ENCODE measurements at regions not wholly inside any gene's neighbourhood (a gene's known extent, or its start where the extent isn't known, plus 50 kb on each side); places are given as distances from the start of the nearest gene placed in this dataset.

- Histone ChIP-seq H3K9me3 (ENCODE audit: insufficient read depth, low read length) (no peaks in the 10 kb centered on the region), H3K79me2 (ENCODE audit: insufficient read depth, low read length) (no peaks in the 10 kb centered on the region)
These were observed 428.6 kb upstream of the AMOT start for GRCh38 chrX:113269203-113269602.

GRCh38 chrX:113260474-113260873 lies 419.8 kb upstream of the AMOT start:
- Histone ChIP-seq H2AFZ (ENCODE audit: low read depth, low read length, severe bottlenecking) (no peak overlapping the region), H3F3A (ENCODE audit: insufficient read depth) (no peaks in the 10 kb centered on the region), H3K9me2 (replicated peaks; ENCODE audit: insufficient read depth, low read length) (no peaks in the 10 kb centered on the region), H3K27me3 (ENCODE audit: low read length) (no peaks in the 10 kb centered on the region), H3K4me3 (ENCODE audit: insufficient read depth, low read length, poor library complexity, severe bottlenecking) (no peak overlapping the region), H3K27ac (ENCODE audit: low read depth, low read length) (no peak overlapping the region), H3K79me2 (ENCODE audit: insufficient read depth, low read length) (no peaks in the 10 kb centered on the region), H3K9ac (ENCODE audit: low read length) (no peak overlapping the region), H3K36me3 (ENCODE audit: low read length) (no peaks in the 10 kb centered on the region), H3K4me2 (ENCODE audit: low read depth, low read length, poor library complexity, severe bottlenecking) (no peak overlapping the region), H3K9me3 (ENCODE audit: insufficient read depth, low read length) (no peaks in the 10 kb centered on the region), H4K20me1 (ENCODE audit: low read depth, low read length) (no peaks in the 10 kb centered on the region)
- no peak for TF ChIP-seq CTCF (IDR thresholded peaks at IDR 0.05; ENCODE audit: insufficient read depth, low read length, poor library complexity, severe bottlenecking)
- TF ChIP-seq EZH2phosphoT487 (conservative IDR thresholded peaks at IDR 0.05; ENCODE audit: low read length), result no peak

More at GRCh38 chrX:113269203-113269602, 428.6 kb upstream of the AMOT start:
- no peak overlapping the region for H3K9ac ChIP-seq (ENCODE audit: low read length)
- TF ChIP-seq CTCF (IDR thresholded peaks at IDR 0.05; ENCODE audit: insufficient read depth, low read length, poor library complexity, severe bottlenecking) (no peak), EZH2phosphoT487 (conservative IDR thresholded peaks at IDR 0.05; ENCODE audit: low read length) (no peak)
- no peak overlapping the region for H3K4me2 ChIP-seq (ENCODE audit: low read depth, low read length, poor library complexity, severe bottlenecking)
- H3K9me2 ChIP-seq (replicated peaks; ENCODE audit: insufficient read depth, low read length), result no peaks in the 10 kb centered on the region
- H3K27me3 ChIP-seq (ENCODE audit: low read length), result no peaks in the 10 kb centered on the region
- no peak overlapping the region for H3K4me3 ChIP-seq (ENCODE audit: insufficient read depth, low read length, poor library complexity, severe bottlenecking)
- no peaks in the 10 kb centered on the region for H3F3A ChIP-seq (ENCODE audit: insufficient read depth)
- no peak overlapping the region for H2AFZ ChIP-seq (ENCODE audit: low read depth, low read length, severe bottlenecking)
- no peak overlapping the region for H3K27ac ChIP-seq (ENCODE audit: low read depth, low read length)
- H3K36me3 ChIP-seq (ENCODE audit: low read length), result no peaks in the 10 kb centered on the region
- no peaks in the 10 kb centered on the region for H4K20me1 ChIP-seq (ENCODE audit: low read depth, low read length)

- Histone ChIP-seq H3K4me3 (ENCODE audit: insufficient read depth, low read length, poor library complexity, severe bottlenecking) (no peak overlapping the region), H2AFZ (ENCODE audit: low read depth, low read length, severe bottlenecking) (no peak overlapping the region), H3K27me3 (ENCODE audit: low read length) (no peaks in the 10 kb centered on the region), H3F3A (ENCODE audit: insufficient read depth) (no peaks in the 10 kb centered on the region), H3K9ac (ENCODE audit: low read length) (no peak overlapping the region), H3K36me3 (ENCODE audit: low read length) (no peaks in the 10 kb centered on the region), H4K20me1 (ENCODE audit: low read depth, low read length) (no peaks in the 10 kb centered on the region), H3K4me2 (ENCODE audit: low read depth, low read length, poor library complexity, severe bottlenecking) (no peak overlapping the region), H3K9me3 (ENCODE audit: insufficient read depth, low read length) (no peaks in the 10 kb centered on the region), H3K9me2 (replicated peaks; ENCODE audit: insufficient read depth, low read length) (no peaks in the 10 kb centered on the region), H3K27ac (ENCODE audit: low read depth, low read length) (no peak overlapping the region), H3K79me2 (ENCODE audit: insufficient read depth, low read length) (no peaks in the 10 kb centered on the region)
- TF ChIP-seq CTCF (IDR thresholded peaks at IDR 0.05; ENCODE audit: insufficient read depth, low read length, poor library complexity, severe bottlenecking), result no peak
- no peak for TF ChIP-seq EZH2phosphoT487 (conservative IDR thresholded peaks at IDR 0.05; ENCODE audit: low read length)
These were observed 381.7 kb upstream of the AMOT start for GRCh38 chrX:113222305-113222704.
